ENCODE measurements at regions not wholly inside any gene's neighbourhood (a gene's known extent, or its start where the extent isn't known, plus 50 kb on each side); places are given as distances from the start of the nearest gene placed in this dataset.

GRCh38 chr10:9860045-9860444 is 1157.6 kb upstream of the CELF2 start:
- no peaks in the 10 kb centered on the region for H3K36me3 ChIP-seq (ENCODE audit: control insufficient read depth in 2 of 2, extremely low read depth in 1 of 2, insufficient read depth in 2 of 2, low read length in 2 of 2)
- DNase-seq (ENCODE audit: low read depth, low spot score) (no peak), FAIRE-seq (no peak)
- no peak overlapping the region for H3K4me3 ChIP-seq (replicated peaks in 1 of 3; ENCODE audit: insufficient read depth in 1 of 3, low read depth in 1 of 3, low read length in 3 of 3)
- ChIA-PET CTCF (no interaction called here), POLR2A (no interaction called here)
- H2AFZ ChIP-seq (ENCODE audit: low read depth, low read length) = no peak overlapping the region
- H4K20me1 ChIP-seq (replicated peaks; ENCODE audit: control insufficient read depth, extremely low read depth, insufficient read depth, low read length) = no peaks in the 10 kb centered on the region
- no peak overlapping the region for H3K27ac ChIP-seq (ENCODE audit: insufficient read depth, low read depth, low read length)
- intact Hi-C loops (cut with micrococcal nuclease) (no loop called here), dilution Hi-C loops (cut with MboI; ENCODE audit: extremely low pct_ligation_motif_present, low sequenced_read_pairs) (no loop called here)
- no peak overlapping the region for H3K4me2 ChIP-seq (ENCODE audit: insufficient read depth, low read length)
- no peaks in the 10 kb centered on the region for H3K9me1 ChIP-seq (replicated peaks; ENCODE audit: control insufficient read depth, extremely low read depth, insufficient read depth, low read length)
- no peaks in the 10 kb centered on the region for H3K27me3 ChIP-seq (ENCODE audit: control insufficient read depth in 2 of 2, insufficient read depth in 2 of 2, low read length in 2 of 2)
- H3K4me1 ChIP-seq (ENCODE audit: control insufficient read depth, extremely low read depth, insufficient read depth, low read length) = no peaks in the 10 kb centered on the region
- peaks cover 3% of the 10 kb centered on the region for H3K9me3 ChIP-seq (replicated peaks; ENCODE audit: control insufficient read depth, insufficient read depth, low read length)
- H3K9ac ChIP-seq (replicated peaks; ENCODE audit: extremely low read depth, insufficient read depth, low read length) = no peak overlapping the region
- no peak for TF ChIP-seq JUN (IDR thresholded peaks at IDR 0.05; ENCODE audit: borderline replicate concordance, insufficient read depth, insufficient read length, low read depth)
- TF ChIP-seq CTCF (IDR thresholded peaks at IDR 0.05; ENCODE audit: extremely low read depth in 1 of 2, insufficient read depth in 1 of 2, low read depth in 1 of 2, low read length in 2 of 2) = no peak
- no peak for TF ChIP-seq MYC (IDR thresholded peaks at IDR 0.05; ENCODE audit: low read depth, low read length)
- no peak for TF ChIP-seq POLR2A (IDR thresholded peaks at IDR 0.05; ENCODE audit: low read depth, low read length)
- no peak for TF ChIP-seq EZH2 (IDR thresholded peaks at IDR 0.05; ENCODE audit: borderline replicate concordance, low read depth, low read length, severe bottlenecking)
- no peak for TF ChIP-seq GATA2 (IDR thresholded peaks at IDR 0.05; ENCODE audit: insufficient read depth, insufficient read length, low read depth, low read length)
- no peak for TF ChIP-seq FOS (IDR thresholded peaks at IDR 0.05; ENCODE audit: borderline replicate concordance, insufficient read depth, low read length)
- TF ChIP-seq POLR2AphosphoS5 (IDR thresholded peaks at IDR 0.05; ENCODE audit: insufficient read depth, low read depth, low read length) = no peak
- TF ChIP-seq MAX (IDR thresholded peaks at IDR 0.05; ENCODE audit: insufficient read depth, insufficient read length) = no peak
- no TSS peak for BruUV-seq (replicated peaks)
- no peaks in the 10 kb centered on the region for H3K79me2 ChIP-seq (ENCODE audit: control insufficient read depth, insufficient read depth, low read length)

All from endothelial cell of umbilical vein (primary cell).